Panc1 (cell line): ENCODE measurements at regions not wholly inside any gene's neighbourhood (a gene's known extent, or its start where the extent isn't known, plus 50 kb on each side); places are given as distances from the start of the nearest gene placed in this dataset.

Experiments used
- ATAC-seq: fragments of 200-7000 bp; cut with Tn5 transposase; 2 replicates; pipeline ENCODE4 v1.9.1; 2020; ENCODE audit warnings: mild to moderate bottlenecking, moderate library complexity
- BruUV-seq: library from RNA; stranded (reverse); fragments of 400-500 nt; replicated peaks from 2 replicates; lab custom pipeline; 2021; lab: Mats Ljungman, UMichigan
- CTCF ChIA-PET: fragments of 300-600 bp; sonication (Branson Sonifier 250); formaldehyde crosslinking; loops from one replicate; lab custom pipeline; 2022; ENCODE audit warnings: antibody characterized with exemption; lab: Charles Lee
- POLR2A ChIA-PET: fragments of 300-600 bp; sonication (Branson Sonifier 250); formaldehyde crosslinking; loops from one replicate; lab custom pipeline; 2022; ENCODE audit warnings: antibody characterized with exemption; lab: Charles Lee
- DNase-seq: peaks from one replicate; pipeline ENCODE4 v3.0.0-alpha.2; 2010; ENCODE audit warnings: low read depth, low spot score
- H3K27ac ChIP-seq: 2 replicates; pipeline ENCODE4 v1.5.1; 2011; ENCODE audit warnings: mild to moderate bottlenecking, low read length, inconsistent platforms
- H3K27me3 ChIP-seq: fragments of 200-500 bp; sonication (Bioruptor generic); 2 replicates; pipeline ENCODE4 v1.6.0; 2014; ENCODE audit warnings: low read length, inconsistent platforms; ENCODE audit not compliant: control insufficient read depth, insufficient read depth
- H3K36me3 ChIP-seq: fragments of 200-500 bp; sonication (Bioruptor generic); 2 replicates; pipeline ENCODE4 v1.5.1; 2014; ENCODE audit warnings: inconsistent platforms, mild to moderate bottlenecking, low read length, moderate library complexity; ENCODE audit not compliant: control insufficient read depth, insufficient read depth
- H3K4me1 ChIP-seq: 2 replicates; pipeline ENCODE4 v1.5.1; 2011; ENCODE audit warnings: inconsistent platforms, mild to moderate bottlenecking, low read length, moderate library complexity; ENCODE audit not compliant: control insufficient read depth, insufficient read depth
- H3K4me3 ChIP-seq, 2 experiments: 2 replicates each; pipeline ENCODE4 v1.5.1; 2011 to 2012; ENCODE audit warnings: low read depth in 2 of 2, low read length in 2 of 2, mild to moderate bottlenecking in 2 of 2, inconsistent platforms in 1 of 2, moderate library complexity in 1 of 2
- H3K9me3 ChIP-seq: fragments of 200-500 bp; sonication (Bioruptor generic); 2 replicates; pipeline ENCODE4 v1.5.1; 2014; ENCODE audit warnings: low read depth, mild to moderate bottlenecking, inconsistent platforms, low read length, moderate library complexity; ENCODE audit not compliant: control insufficient read depth, insufficient read depth
- POLR2AphosphoS5 ChIP-seq: IDR thresholded peaks from 2 replicates; pipeline ENCODE4 v1.6.1; 2012; ENCODE audit warnings: mild to moderate bottlenecking, low read depth, low read length, moderate library complexity
- REST ChIP-seq, 2 experiments: IDR thresholded peaks; 2 replicates each; pipeline ENCODE4 v1.6.1; 2011 to 2012; ENCODE audit warnings: low read depth in 2 of 2, control low read depth in 1 of 2, low read length in 1 of 2, mild to moderate bottlenecking in 1 of 2, moderate library complexity in 1 of 2; ENCODE audit not compliant: insufficient read depth in 1 of 2
- SIN3A ChIP-seq: IDR thresholded peaks from 2 replicates; pipeline ENCODE4 v1.6.1; 2012; ENCODE audit warnings: low read depth, mild to moderate bottlenecking, low read length, moderate library complexity, borderline replicate concordance; ENCODE audit not compliant: insufficient read depth
- TCF7L2 ChIP-seq: IDR thresholded peaks from 2 replicates; pipeline ENCODE4 v1.6.1; 2011; ENCODE audit warnings: mild to moderate bottlenecking, low read depth, low read length, inconsistent platforms
- in situ Hi-C: cut with HindIII; loops from 2 replicates; pipeline ENCODE4 v1.10.0; 2016; ENCODE audit warnings: low sequenced_read_pairs, low pct_unique_long_range_greater_than_20kb
- intact Hi-C: fragments of 100-400 bp; cut with micrococcal nuclease; formaldehyde crosslinking; loops from one replicate; pipeline ENCODE4 v1.10.0; 2022; ENCODE audit not compliant: unreplicated experiment
- TF ChIP-seq, protein P1 (sequence below): fragments of 450-650 bp; IDR thresholded peaks from 2 replicates; pipeline ENCODE4 v1.5.1; 2017; ENCODE audit warnings: mild to moderate bottlenecking

DNA sequence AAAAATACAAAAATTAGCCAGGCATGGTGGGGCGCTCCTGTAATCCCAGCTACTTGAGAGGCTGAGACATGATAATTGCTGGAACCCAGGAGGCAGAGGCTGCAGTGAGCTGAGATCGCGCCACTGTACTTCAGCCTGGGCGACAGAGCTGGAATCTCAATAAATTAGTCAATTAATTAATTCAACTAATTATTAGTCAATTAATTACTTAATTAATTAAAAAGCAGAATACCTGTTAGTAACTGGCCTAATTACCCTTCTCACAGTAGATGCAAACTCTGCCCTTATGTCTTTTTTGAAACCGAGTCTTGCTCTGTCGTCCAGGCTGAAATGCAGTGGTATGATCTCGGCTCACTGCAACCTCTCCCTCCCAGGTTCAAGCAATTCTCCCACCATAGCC lies 261.2 kb downstream of the ASMT start:
- DNase-seq (no peak), ATAC-seq (no peak)
- Histone ChIP-seq H3K27me3 (no peaks in the 10 kb centered on the region), H3K27ac (no peak overlapping the region), H3K4me1 (no peaks in the 10 kb centered on the region), H3K4me3 (no peak overlapping the region), H3K9me3 (no peaks in the 10 kb centered on the region), H3K36me3 (no peaks in the 10 kb centered on the region)
- no TSS peak for BruUV-seq
- CTCF ChIA-PET: no interaction called here
- in situ Hi-C loops: no loop called here
- intact Hi-C loops: no loop called here
- POLR2A ChIA-PET: no interaction called here
- TF ChIP-seq POLR2AphosphoS5 (no peak), SIN3A (no peak), TCF7L2 (no peak), REST (IDR thresholded peaks at IDR 0.05; ENCODE audit: insufficient read depth in 1 of 2, low read depth in 2 of 2, low read length in 1 of 2) (no peak)
- TF ChIP-seq, protein P1, sequence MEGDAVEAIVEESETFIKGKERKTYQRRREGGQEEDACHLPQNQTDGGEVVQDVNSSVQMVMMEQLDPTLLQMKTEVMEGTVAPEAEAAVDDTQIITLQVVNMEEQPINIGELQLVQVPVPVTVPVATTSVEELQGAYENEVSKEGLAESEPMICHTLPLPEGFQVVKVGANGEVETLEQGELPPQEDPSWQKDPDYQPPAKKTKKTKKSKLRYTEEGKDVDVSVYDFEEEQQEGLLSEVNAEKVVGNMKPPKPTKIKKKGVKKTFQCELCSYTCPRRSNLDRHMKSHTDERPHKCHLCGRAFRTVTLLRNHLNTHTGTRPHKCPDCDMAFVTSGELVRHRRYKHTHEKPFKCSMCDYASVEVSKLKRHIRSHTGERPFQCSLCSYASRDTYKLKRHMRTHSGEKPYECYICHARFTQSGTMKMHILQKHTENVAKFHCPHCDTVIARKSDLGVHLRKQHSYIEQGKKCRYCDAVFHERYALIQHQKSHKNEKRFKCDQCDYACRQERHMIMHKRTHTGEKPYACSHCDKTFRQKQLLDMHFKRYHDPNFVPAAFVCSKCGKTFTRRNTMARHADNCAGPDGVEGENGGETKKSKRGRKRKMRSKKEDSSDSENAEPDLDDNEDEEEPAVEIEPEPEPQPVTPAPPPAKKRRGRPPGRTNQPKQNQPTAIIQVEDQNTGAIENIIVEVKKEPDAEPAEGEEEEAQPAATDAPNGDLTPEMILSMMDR: no peak

DNA sequence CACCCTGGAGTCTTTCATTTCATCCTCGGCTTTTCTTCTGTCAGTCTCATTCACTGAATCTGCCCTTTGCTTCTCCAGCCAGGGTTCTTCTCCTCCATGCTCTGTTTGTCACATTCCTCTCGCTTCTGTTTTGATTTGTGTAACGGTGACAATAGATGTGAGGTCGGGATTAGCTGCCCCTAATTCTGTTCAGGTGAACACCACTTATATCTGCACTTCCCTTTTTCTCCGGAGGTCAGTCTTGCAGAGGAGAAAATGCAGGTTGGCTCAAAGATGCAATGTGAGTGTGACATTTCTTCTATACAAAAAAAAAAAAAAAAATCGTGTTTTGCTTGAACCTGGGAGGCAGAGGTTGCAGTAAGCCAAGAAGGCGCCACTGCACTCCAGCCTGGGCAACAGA lies 262.9 kb downstream of the ASMT start:
- in situ Hi-C loops: no loop called here
- intact Hi-C loops: no loop called here

More for the DNA sequence above, 262.9 kb downstream of the ASMT start:
- no peak for TF ChIP-seq SIN3A
- no peak for TF ChIP-seq POLR2AphosphoS5
- TF ChIP-seq, protein P1: no peak
- no peak for TF ChIP-seq REST (IDR thresholded peaks at IDR 0.05; ENCODE audit: insufficient read depth in 1 of 2, low read depth in 2 of 2, low read length in 1 of 2)
- no peak for TF ChIP-seq TCF7L2
- no TSS peak for BruUV-seq
- no peaks in the 10 kb centered on the region for H3K4me1 ChIP-seq
- no peaks in the 10 kb centered on the region for H3K9me3 ChIP-seq
- no peak for DNase-seq
- ChIA-PET CTCF (no interaction called here), POLR2A (no interaction called here)
- no peaks in the 10 kb centered on the region for H3K27me3 ChIP-seq
- H3K36me3 ChIP-seq: no peaks in the 10 kb centered on the region
- no peak overlapping the region for H3K27ac ChIP-seq
- H3K4me3 ChIP-seq: no peak overlapping the region
- no peak for ATAC-seq
